ENCODE measurements at regions not wholly inside any gene's neighbourhood (a gene's known extent, or its start where the extent isn't known, plus 50 kb on each side); places are given as distances from the start of the nearest gene placed in this dataset.

DNA sequence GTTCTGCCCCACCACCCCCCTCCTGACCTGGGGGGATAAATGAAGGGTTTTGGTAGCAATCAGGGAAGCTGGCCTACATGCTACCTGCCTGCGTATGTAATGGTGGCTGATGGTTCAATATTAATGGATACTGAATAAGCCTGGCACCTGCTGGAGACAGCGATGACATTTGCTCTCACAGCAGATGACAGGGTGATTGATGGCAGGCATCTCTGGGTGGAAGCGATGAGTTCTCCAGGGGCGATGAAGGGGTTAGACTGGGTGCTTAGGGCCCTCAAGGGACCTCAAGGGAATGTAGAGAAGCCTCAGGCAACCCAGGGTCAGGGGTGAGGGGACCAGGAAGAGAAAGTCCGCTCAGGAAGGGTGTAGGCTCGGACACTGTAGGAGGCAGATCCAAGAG lies 107.7 kb upstream of the MLN start:
- TF ChIP-seq CTCF (conservative IDR thresholded peaks at IDR 0.05 in 1 of 2, IDR thresholded peaks at IDR 0.05 in 1 of 2; ENCODE audit: low read depth in 1 of 2, low read length in 2 of 2) (no peak), EZH2 (IDR thresholded peaks at IDR 0.05; ENCODE audit: low read length, missing control alignments) (no peak)

Measured in fibroblast of lung (primary cell).